Transverse colon (tissue), 4 donors: ENCODE measurements at regions not wholly inside any gene's neighbourhood (a gene's known extent, or its start where the extent isn't known, plus 50 kb on each side); places are given as distances from the start of the nearest gene placed in this dataset.

ENCODE experiments used
- DNase-seq: peaks from one replicate; pipeline ENCODE4 v3.0.0-alpha.2; 2019
- H3K27ac ChIP-seq, 4 donors: fragments of 200-600 bp; sonication (generic); 2 replicates each; pipeline ENCODE4 v1.5.1; 2016 to 2018; ENCODE audit warnings: inconsistent platforms in 4 of 4
- H3K27me3 ChIP-seq: fragments of 200-600 bp; sonication (generic); 2 replicates; pipeline ENCODE4 v1.5.1; 2017; ENCODE audit warnings: inconsistent platforms
- H3K36me3 ChIP-seq, 4 donors: fragments of 200-600 bp; sonication (generic); 2 replicates each; pipeline ENCODE4 v1.5.1; 2017 to 2019; ENCODE audit warnings: inconsistent platforms in 4 of 4
- H3K4me1 ChIP-seq, 4 donors: fragments of 200-600 bp; sonication (generic); 2 replicates each; pipeline ENCODE4 v1.5.1; 2017 to 2020; ENCODE audit warnings: inconsistent platforms in 4 of 4
- H3K4me3 ChIP-seq, 4 donors: fragments of 200-600 bp; sonication (generic); 1 replicate in 1 of 4; 2 replicates in 3 of 4; pipeline versions ENCODE4 v1.5.1 to v1.6.1; 2017 to 2019; ENCODE audit warnings: inconsistent platforms in 4 of 4
- H3K9me3 ChIP-seq, 2 donors: fragments of 200-600 bp; sonication (generic); 2 replicates each; pipeline ENCODE4 v1.5.1; 2017 to 2019; ENCODE audit warnings: inconsistent platforms in 2 of 2
- EP300 ChIP-seq: sonication (generic); formaldehyde crosslinking; IDR thresholded peaks from one replicate; pipeline ENCODE4 v1.6.1; 2017; ENCODE audit warnings: antibody characterized with exemption, low read depth
- POLR2A ChIP-seq: fragments of 450-650 bp; IDR thresholded peaks from one replicate; pipeline ENCODE4 v1.6.1; 2016; ENCODE audit warnings: antibody characterized with exemption, mild to moderate bottlenecking, moderate library complexity
- POLR2AphosphoS5 ChIP-seq, 3 donors: sonication (generic); formaldehyde crosslinking; IDR thresholded peaks; one replicate each; pipeline ENCODE4 v1.6.1; 2016; ENCODE audit warnings: antibody characterized with exemption in 3 of 3
- WGBS, 2 donors: methylation state at CpG; one replicate each; pipeline ENCODE4 v1.1.5; 2018; ENCODE audit warnings: low coverage in 1 of 2; 5-methylcytosine and 5-hydroxymethylcytosine counted together
- in situ Hi-C, 4 donors: fragments of 200-750 bp; cut with MboI; loops; one replicate each; pipeline versions ENCODE4 v1.15.0 to v1.15.1; 2017; ENCODE audit warnings: low sequenced_read_pairs in 3 of 4, low pct_ligation_motif_present in 1 of 4, low pct_unique_long_range_greater_than_20kb in 1 of 4
- intact Hi-C: fragments of 100-400 bp; cut with DNase I; formaldehyde crosslinking; loops from one replicate; pipeline ENCODE4 v1.15.1; 2023; ENCODE audit warnings: low total_unique reads
- TF ChIP-seq, protein P1 (sequence below), 5 experiments: fragments of 200-600 bp in 3 of 5; fragments of 450-650 bp in 2 of 5; sonication (generic) in 3 of 5; IDR thresholded peaks; 1 replicate in 2 of 5; 2 replicates in 3 of 5; pipeline ENCODE4 v1.5.1; 2016 to 2017; ENCODE audit warnings: antibody characterized with exemption in 5 of 5, inconsistent platforms in 3 of 5, mild to moderate bottlenecking in 2 of 5, moderate library complexity in 1 of 5

DNA sequence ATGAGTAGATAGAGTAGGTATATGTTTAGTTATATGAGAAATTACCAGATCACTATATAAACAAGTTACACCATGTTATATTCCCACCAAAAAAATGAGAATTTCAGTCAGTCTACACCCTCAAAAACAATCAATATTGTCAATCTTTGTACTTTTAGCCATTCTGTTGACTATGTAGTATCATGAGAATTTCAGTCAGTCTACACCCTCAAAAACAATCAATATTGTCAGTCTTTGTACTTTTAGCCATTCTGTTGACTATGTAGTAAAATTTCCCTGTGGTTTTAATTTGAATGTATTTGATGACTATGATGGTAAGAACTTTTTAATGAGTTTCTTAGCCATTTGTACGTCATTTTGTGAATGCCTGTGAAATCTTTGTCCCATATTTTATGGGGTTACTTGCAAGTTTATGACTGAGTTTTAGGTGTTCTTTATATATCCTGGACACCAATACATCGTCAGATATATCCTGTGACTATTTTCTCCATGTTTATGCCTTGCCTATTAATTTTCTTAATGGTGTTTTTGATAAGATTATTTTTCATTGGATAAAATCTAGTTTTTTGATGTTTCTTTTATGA lies 528.4 kb upstream of the SPHKAP start:
- Histone ChIP-seq H3K27me3 (no peaks in the 10 kb centered on the region), H3K4me3 (no peak overlapping the region), H3K27ac (no peak overlapping the region), H3K9me3 (no peaks in the 10 kb centered on the region), H3K36me3 (no peaks in the 10 kb centered on the region), H3K4me1 (no peaks in the 10 kb centered on the region)
- in situ Hi-C loops: no loop called here
- no peak for DNase-seq
- WGBS, 2 donors: 57 to 75% methylated on average over 2 of the region's 2 CpGs
- TF ChIP-seq POLR2AphosphoS5 (IDR thresholded peaks at IDR 0.05): no peak
- TF ChIP-seq, protein P1, sequence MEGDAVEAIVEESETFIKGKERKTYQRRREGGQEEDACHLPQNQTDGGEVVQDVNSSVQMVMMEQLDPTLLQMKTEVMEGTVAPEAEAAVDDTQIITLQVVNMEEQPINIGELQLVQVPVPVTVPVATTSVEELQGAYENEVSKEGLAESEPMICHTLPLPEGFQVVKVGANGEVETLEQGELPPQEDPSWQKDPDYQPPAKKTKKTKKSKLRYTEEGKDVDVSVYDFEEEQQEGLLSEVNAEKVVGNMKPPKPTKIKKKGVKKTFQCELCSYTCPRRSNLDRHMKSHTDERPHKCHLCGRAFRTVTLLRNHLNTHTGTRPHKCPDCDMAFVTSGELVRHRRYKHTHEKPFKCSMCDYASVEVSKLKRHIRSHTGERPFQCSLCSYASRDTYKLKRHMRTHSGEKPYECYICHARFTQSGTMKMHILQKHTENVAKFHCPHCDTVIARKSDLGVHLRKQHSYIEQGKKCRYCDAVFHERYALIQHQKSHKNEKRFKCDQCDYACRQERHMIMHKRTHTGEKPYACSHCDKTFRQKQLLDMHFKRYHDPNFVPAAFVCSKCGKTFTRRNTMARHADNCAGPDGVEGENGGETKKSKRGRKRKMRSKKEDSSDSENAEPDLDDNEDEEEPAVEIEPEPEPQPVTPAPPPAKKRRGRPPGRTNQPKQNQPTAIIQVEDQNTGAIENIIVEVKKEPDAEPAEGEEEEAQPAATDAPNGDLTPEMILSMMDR (IDR thresholded peaks at IDR 0.05): no peak
- no peak for TF ChIP-seq EP300
- no peak for TF ChIP-seq POLR2A
- intact Hi-C loops: no loop called here

DNA sequence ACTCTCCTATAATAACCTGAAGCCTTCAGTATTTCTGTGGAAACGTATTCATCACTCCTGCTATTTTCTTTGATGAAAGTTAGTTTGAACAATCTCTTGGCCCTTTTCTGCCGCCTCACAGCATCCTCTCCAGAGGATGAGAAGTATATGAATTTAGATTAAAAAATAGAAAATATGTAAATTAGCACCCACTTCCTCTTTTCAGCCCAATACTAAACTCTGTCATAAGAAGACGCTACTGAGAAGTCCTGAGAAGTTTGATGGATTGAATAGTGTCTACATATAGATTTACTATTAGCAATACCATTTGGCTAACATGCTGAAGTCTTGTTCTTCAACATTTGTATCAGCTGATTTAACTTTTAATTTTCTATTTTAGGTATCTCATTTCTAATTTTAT lies 526.4 kb upstream of the SPHKAP start:
- H3K4me3 ChIP-seq: no peak overlapping the region
- no peak for DNase-seq
- H3K27me3 ChIP-seq: no peaks in the 10 kb centered on the region
- H3K9me3 ChIP-seq: no peaks in the 10 kb centered on the region
- no peak for TF ChIP-seq EP300
- no peak for TF ChIP-seq POLR2AphosphoS5 (IDR thresholded peaks at IDR 0.05)
- TF ChIP-seq POLR2A: no peak
- TF ChIP-seq, protein P1 (IDR thresholded peaks at IDR 0.05): no peak
- H3K27ac ChIP-seq: no peak overlapping the region
- H3K36me3 ChIP-seq: no peaks in the 10 kb centered on the region
- in situ Hi-C loops (no loop called here), intact Hi-C loops (no loop called here)
- 80 to 81% methylated on average over 3 of the region's 3 CpGs for WGBS, 2 donors
- no peaks in the 10 kb centered on the region for H3K4me1 ChIP-seq

DNA sequence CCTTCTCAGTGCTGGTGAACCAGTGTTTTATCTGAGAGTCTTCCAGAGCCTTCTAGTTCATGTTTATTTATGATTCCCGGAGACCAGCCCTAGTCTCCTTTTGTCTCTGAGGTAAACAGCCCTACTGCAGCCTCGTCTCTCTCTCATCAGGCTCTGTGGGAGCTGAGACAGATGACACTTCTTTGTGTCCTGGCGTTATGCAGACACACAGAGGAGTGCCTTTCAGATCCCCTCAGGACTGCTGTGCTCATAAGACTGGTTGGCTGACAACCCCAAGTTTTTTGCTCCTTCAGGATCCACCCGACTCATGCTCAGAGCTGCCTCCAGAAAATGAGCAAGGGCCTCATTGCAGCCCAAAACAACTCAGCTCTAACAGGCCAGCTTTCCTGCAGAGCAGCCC lies 523.8 kb upstream of the SPHKAP start:
- DNase-seq: no peak
- no peak overlapping the region for H3K4me3 ChIP-seq
- intact Hi-C loops (no loop called here), in situ Hi-C loops (no loop called here)
- H3K9me3 ChIP-seq: no peaks in the 10 kb centered on the region
- 0 to 21% methylated on average over 1 to 4 of the region's 4 CpGs for WGBS, 2 donors
- no peak overlapping the region for H3K27ac ChIP-seq
- no peaks in the 10 kb centered on the region for H3K36me3 ChIP-seq
- no peaks in the 10 kb centered on the region for H3K27me3 ChIP-seq
- H3K4me1 ChIP-seq: no peaks in the 10 kb centered on the region
- TF ChIP-seq POLR2A (no peak), EP300 (no peak), POLR2AphosphoS5 (IDR thresholded peaks at IDR 0.05) (no peak)
- TF ChIP-seq, protein P1 (IDR thresholded peaks at IDR 0.05): no peak

DNA sequence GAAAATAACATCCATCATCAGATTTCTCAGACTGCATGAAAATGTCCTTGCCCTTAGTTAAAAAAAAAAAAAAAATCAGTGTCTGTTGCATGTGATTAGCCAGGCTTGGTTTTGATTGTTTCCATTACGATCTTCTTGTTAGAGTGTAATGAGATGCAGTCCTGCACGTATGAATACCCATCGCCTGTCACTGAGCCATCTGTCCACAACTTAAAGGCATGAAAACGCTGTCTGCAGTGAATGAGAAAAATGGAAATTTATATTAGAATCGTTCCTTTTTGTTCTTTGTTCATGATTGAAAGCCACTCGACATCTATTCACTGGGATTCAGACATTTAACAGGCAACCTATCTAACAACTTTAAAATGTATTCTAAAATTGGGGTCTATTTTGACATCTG lies 521.7 kb upstream of the SPHKAP start:
- H3K9me3 ChIP-seq: no peaks in the 10 kb centered on the region
- H3K4me3 ChIP-seq: no peak overlapping the region
- in situ Hi-C loops: no loop called here
- H3K27me3 ChIP-seq: no peaks in the 10 kb centered on the region
- H3K4me1 ChIP-seq: no peaks in the 10 kb centered on the region
- no peak overlapping the region for H3K27ac ChIP-seq
- intact Hi-C loops: no loop called here
- TF ChIP-seq EP300 (no peak), POLR2A (no peak)
- TF ChIP-seq, protein P1 (IDR thresholded peaks at IDR 0.05): no peak
- WGBS, 2 donors: 78 to 81% methylated on average over 6 of the region's 6 CpGs
- DNase-seq: no peak
- no peaks in the 10 kb centered on the region for H3K36me3 ChIP-seq
